ENCODE measurements at regions not wholly inside any gene's neighbourhood (a gene's known extent, or its start where the extent isn't known, plus 50 kb on each side); places are given as distances from the start of the nearest gene placed in this dataset.

- H3K27ac ChIP-seq (replicated peaks), result no peak overlapping the region
- no peak overlapping the region for H3K4me3 ChIP-seq (replicated peaks; ENCODE audit: insufficient read depth, low read length)
- TF ChIP-seq POLR2AphosphoS5 (IDR thresholded peaks at IDR 0.05; ENCODE audit: low read depth) (no peak), CTCF (IDR thresholded peaks at IDR 0.05; ENCODE audit: insufficient read depth, low read length) (no peak), GABPA (IDR thresholded peaks at IDR 0.05; ENCODE audit: low read depth) (no peak), SPI1 (IDR thresholded peaks at IDR 0.05; ENCODE audit: borderline replicate concordance, low read depth) (no peak)
- TF ChIP-seq, protein P1, sequence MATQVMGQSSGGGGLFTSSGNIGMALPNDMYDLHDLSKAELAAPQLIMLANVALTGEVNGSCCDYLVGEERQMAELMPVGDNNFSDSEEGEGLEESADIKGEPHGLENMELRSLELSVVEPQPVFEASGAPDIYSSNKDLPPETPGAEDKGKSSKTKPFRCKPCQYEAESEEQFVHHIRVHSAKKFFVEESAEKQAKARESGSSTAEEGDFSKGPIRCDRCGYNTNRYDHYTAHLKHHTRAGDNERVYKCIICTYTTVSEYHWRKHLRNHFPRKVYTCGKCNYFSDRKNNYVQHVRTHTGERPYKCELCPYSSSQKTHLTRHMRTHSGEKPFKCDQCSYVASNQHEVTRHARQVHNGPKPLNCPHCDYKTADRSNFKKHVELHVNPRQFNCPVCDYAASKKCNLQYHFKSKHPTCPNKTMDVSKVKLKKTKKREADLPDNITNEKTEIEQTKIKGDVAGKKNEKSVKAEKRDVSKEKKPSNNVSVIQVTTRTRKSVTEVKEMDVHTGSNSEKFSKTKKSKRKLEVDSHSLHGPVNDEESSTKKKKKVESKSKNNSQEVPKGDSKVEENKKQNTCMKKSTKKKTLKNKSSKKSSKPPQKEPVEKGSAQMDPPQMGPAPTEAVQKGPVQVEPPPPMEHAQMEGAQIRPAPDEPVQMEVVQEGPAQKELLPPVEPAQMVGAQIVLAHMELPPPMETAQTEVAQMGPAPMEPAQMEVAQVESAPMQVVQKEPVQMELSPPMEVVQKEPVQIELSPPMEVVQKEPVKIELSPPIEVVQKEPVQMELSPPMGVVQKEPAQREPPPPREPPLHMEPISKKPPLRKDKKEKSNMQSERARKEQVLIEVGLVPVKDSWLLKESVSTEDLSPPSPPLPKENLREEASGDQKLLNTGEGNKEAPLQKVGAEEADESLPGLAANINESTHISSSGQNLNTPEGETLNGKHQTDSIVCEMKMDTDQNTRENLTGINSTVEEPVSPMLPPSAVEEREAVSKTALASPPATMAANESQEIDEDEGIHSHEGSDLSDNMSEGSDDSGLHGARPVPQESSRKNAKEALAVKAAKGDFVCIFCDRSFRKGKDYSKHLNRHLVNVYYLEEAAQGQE (IDR thresholded peaks at IDR 0.05; ENCODE audit: insufficient replicate concordance, low read depth), result no peak
- DNase-seq (ENCODE audit: low read depth in 1 of 2, low spot score in 1 of 2), result no peak
- H3K27me3 ChIP-seq (ENCODE audit: insufficient read depth, poor library complexity, severe bottlenecking), result no peaks in the 10 kb centered on the region
Observed at GRCh38 chr14:99047441-99048031, 224.5 kb downstream of the BCL11B start.

DNA sequence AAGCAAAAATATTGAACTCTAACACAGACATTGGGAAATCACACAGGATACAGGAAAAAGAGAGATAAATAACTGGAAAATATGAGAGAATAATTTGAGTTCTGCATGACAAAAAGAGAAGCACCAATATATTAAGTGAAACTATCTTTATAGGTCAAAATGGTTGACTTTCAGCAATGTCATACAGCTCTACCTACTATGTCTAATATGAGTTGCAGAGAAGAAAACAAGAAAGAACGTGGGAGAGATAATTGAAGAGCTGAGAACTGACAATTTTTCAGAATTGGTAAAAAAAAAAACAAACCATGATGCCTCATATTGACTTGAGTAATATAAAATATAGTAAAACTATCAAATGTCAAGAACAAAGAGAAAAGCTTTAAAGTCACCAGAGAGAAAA, 221.7 kb downstream of the BCL11B start:
- Histone ChIP-seq H3K27ac (replicated peaks) (no peak overlapping the region), H3K4me3 (replicated peaks; ENCODE audit: insufficient read depth, low read length) (no peak overlapping the region), H3K27me3 (ENCODE audit: insufficient read depth, poor library complexity, severe bottlenecking) (no peaks in the 10 kb centered on the region)
- no peak for TF ChIP-seq CTCF (IDR thresholded peaks at IDR 0.05; ENCODE audit: insufficient read depth, low read length)
- DNase-seq (ENCODE audit: low read depth in 1 of 2, low spot score in 1 of 2), result no peak

DNA sequence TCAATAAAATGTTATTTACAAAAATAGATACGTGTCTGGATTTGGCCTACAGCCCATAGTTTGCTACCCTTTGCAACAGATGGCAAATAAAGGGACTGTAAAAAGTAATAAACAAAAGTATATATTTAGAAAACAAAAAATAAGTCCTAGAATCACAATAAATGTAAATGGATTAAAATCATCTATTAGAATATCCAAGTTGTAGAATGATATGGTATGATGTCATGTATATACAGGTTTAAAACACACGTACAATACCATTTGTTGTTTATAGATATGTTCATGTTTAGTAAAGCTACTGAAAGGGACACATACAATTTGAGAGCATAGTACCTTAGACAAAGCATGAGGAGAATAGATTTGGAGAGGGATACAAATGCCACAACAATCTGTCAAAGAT, 219.5 kb downstream of the BCL11B start:
- H3K4me3 ChIP-seq (replicated peaks; ENCODE audit: insufficient read depth, low read length), result no peak overlapping the region
- DNase-seq (ENCODE audit: low read depth in 1 of 2, low spot score in 1 of 2), result no peak
- no peak overlapping the region for H3K27ac ChIP-seq (replicated peaks)
- TF ChIP-seq SPI1 (IDR thresholded peaks at IDR 0.05; ENCODE audit: borderline replicate concordance, low read depth), result no peak
- TF ChIP-seq, protein P1 (IDR thresholded peaks at IDR 0.05; ENCODE audit: insufficient replicate concordance, low read depth), result no peak
- no peak for TF ChIP-seq POLR2AphosphoS5 (IDR thresholded peaks at IDR 0.05; ENCODE audit: low read depth)
- no peak for TF ChIP-seq CTCF (IDR thresholded peaks at IDR 0.05; ENCODE audit: insufficient read depth, low read length)
- TF ChIP-seq GABPA (IDR thresholded peaks at IDR 0.05; ENCODE audit: low read depth), result no peak
- H3K27me3 ChIP-seq (ENCODE audit: insufficient read depth, poor library complexity, severe bottlenecking), result no peaks in the 10 kb centered on the region

DNA sequence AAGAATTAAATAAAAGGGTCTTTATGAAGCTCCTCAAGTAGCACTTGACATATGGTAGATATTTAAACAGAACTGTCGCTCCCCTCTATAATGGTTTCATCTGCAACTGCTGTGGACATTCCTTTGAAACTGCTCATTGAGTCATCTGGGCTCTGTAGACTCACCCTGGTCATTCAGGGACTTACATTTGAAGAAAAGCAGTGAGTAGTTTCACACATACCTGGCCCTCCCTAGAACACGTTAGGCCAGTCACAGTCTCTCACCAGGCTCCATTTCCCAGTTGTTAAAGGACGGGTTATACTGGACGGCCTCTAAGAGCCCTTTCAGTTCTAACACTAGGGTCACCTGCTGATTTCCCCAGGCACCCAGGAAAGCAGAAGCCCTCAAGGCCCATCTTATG, 217.0 kb downstream of the BCL11B start:
- TF ChIP-seq POLR2AphosphoS5 (IDR thresholded peaks at IDR 0.05; ENCODE audit: low read depth), result no peak
- TF ChIP-seq, protein P1 (IDR thresholded peaks at IDR 0.05; ENCODE audit: insufficient replicate concordance, low read depth), result no peak
- no peak for TF ChIP-seq CTCF (IDR thresholded peaks at IDR 0.05; ENCODE audit: insufficient read depth, low read length)
- TF ChIP-seq SPI1 (IDR thresholded peaks at IDR 0.05; ENCODE audit: borderline replicate concordance, low read depth), result no peak
- no peak for TF ChIP-seq GABPA (IDR thresholded peaks at IDR 0.05; ENCODE audit: low read depth)
- DNase-seq (ENCODE audit: low read depth in 1 of 2, low spot score in 1 of 2), result no peak
- H3K27ac ChIP-seq (replicated peaks), result no peak overlapping the region
- H3K27me3 ChIP-seq (ENCODE audit: insufficient read depth, poor library complexity, severe bottlenecking), result no peaks in the 10 kb centered on the region
- H3K4me3 ChIP-seq (replicated peaks; ENCODE audit: insufficient read depth, low read length), result no peak overlapping the region
